Transverse colon (tissue), 4 donors: ENCODE measurements at regions not wholly inside any gene's neighbourhood (a gene's known extent, or its start where the extent isn't known, plus 50 kb on each side); places are given as distances from the start of the nearest gene placed in this dataset.

Experiments used
- EP300 ChIP-seq: sonication (generic); formaldehyde crosslinking; IDR thresholded peaks from one replicate; pipeline ENCODE4 v1.6.1; 2017; ENCODE audit warnings: antibody characterized with exemption, low read depth
- POLR2A ChIP-seq: fragments of 450-650 bp; IDR thresholded peaks from one replicate; pipeline ENCODE4 v1.6.1; 2016; ENCODE audit warnings: antibody characterized with exemption, mild to moderate bottlenecking, moderate library complexity
- POLR2AphosphoS5 ChIP-seq, 3 donors: sonication (generic); formaldehyde crosslinking; IDR thresholded peaks; one replicate each; pipeline ENCODE4 v1.6.1; 2016; ENCODE audit warnings: antibody characterized with exemption in 3 of 3
- TF ChIP-seq, protein P1 (sequence below), 5 experiments: fragments of 200-600 bp in 3 of 5; fragments of 450-650 bp in 2 of 5; sonication (generic) in 3 of 5; IDR thresholded peaks; 1 replicate in 2 of 5; 2 replicates in 3 of 5; pipeline ENCODE4 v1.5.1; 2016 to 2017; ENCODE audit warnings: antibody characterized with exemption in 5 of 5, inconsistent platforms in 3 of 5, mild to moderate bottlenecking in 2 of 5, moderate library complexity in 1 of 5

DNA sequence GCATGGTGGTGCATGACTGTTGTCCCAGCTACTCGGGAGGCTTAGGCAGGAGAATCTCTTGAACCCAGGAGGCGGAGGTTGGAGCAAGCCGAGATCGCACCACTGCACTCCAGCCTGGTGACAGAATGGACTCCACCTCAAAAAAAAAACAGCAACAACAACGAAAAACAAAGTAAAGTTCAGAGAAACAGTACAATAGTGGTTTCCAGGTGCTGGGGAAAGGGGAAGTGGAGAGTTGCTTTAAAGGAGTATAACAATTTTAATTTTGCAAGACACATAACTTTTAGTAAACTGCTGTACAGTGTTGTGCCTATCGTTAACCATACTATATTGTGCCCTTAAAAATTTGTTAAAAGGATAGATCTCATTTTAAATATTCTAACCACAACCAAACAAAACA lies 662.7 kb upstream of the POT1 start:
- TF ChIP-seq, protein P1, sequence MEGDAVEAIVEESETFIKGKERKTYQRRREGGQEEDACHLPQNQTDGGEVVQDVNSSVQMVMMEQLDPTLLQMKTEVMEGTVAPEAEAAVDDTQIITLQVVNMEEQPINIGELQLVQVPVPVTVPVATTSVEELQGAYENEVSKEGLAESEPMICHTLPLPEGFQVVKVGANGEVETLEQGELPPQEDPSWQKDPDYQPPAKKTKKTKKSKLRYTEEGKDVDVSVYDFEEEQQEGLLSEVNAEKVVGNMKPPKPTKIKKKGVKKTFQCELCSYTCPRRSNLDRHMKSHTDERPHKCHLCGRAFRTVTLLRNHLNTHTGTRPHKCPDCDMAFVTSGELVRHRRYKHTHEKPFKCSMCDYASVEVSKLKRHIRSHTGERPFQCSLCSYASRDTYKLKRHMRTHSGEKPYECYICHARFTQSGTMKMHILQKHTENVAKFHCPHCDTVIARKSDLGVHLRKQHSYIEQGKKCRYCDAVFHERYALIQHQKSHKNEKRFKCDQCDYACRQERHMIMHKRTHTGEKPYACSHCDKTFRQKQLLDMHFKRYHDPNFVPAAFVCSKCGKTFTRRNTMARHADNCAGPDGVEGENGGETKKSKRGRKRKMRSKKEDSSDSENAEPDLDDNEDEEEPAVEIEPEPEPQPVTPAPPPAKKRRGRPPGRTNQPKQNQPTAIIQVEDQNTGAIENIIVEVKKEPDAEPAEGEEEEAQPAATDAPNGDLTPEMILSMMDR (IDR thresholded peaks at IDR 0.05): no peak
- TF ChIP-seq EP300: no peak
- TF ChIP-seq POLR2AphosphoS5 (IDR thresholded peaks at IDR 0.05): no peak
- no peak for TF ChIP-seq POLR2A
